Tibial nerve (tissue), 4 donors: ENCODE measurements at regions not wholly inside any gene's neighbourhood (a gene's known extent, or its start where the extent isn't known, plus 50 kb on each side); places are given as distances from the start of the nearest gene placed in this dataset.
"Not testable (repeated sequence)": the region's sequence is repeated elsewhere in the genome, so short reads cannot be mapped to it uniquely, and the experiment has no call there.

ENCODE experiments used
- DNase-seq, 2 donors: peaks; one replicate each; pipeline ENCODE4 v3.0.0-alpha.2; 2019; ENCODE audit warnings: low spot score in 2 of 2
- H3K27ac ChIP-seq, 4 donors: fragments of 200-600 bp; sonication (generic) in 3 of 4; one replicate each; pipeline ENCODE4 v1.5.1; 2017 to 2019; ENCODE audit warnings: mild to moderate bottlenecking in 1 of 4
- H3K27me3 ChIP-seq, 2 donors: fragments of 200-600 bp; sonication (generic) in 1 of 2; one replicate each; pipeline versions ENCODE4 v1.5.1 to v1.6.0; 2017 to 2019
- H3K36me3 ChIP-seq, 3 donors: fragments of 200-600 bp; sonication (generic); one replicate each; pipeline ENCODE4 v1.5.1; 2018 to 2019
- H3K4me1 ChIP-seq, 4 donors: fragments of 200-600 bp; sonication (generic) in 3 of 4; one replicate each; pipeline ENCODE4 v1.5.1; 2017 to 2019
- H3K4me3 ChIP-seq, 4 donors: fragments of 200-600 bp; sonication (generic) in 3 of 4; one replicate each; pipeline ENCODE4 v1.5.1; 2017 to 2019; ENCODE audit warnings: mild to moderate bottlenecking in 1 of 4, moderate library complexity in 1 of 4
- H3K9me3 ChIP-seq, 4 donors: fragments of 200-600 bp; sonication (generic) in 3 of 4; one replicate each; pipeline ENCODE4 v1.5.1; 2017 to 2019
- EP300 ChIP-seq, 2 donors: sonication (generic); formaldehyde crosslinking; IDR thresholded peaks; one replicate each; pipeline ENCODE4 v1.6.1; 2017; ENCODE audit warnings: antibody characterized with exemption in 2 of 2, mild to moderate bottlenecking in 1 of 2
- POLR2A ChIP-seq, 2 donors: fragments of 450-650 bp; IDR thresholded peaks; one replicate each; pipeline ENCODE4 v1.6.1; 2017; ENCODE audit warnings: antibody characterized with exemption in 2 of 2, mild to moderate bottlenecking in 2 of 2, moderate library complexity in 2 of 2
- WGBS, 2 donors: methylation state at CpG; one replicate each; pipeline ENCODE4 v1.1.5; 2018; 5-methylcytosine and 5-hydroxymethylcytosine counted together
- TF ChIP-seq, protein P1 (sequence below), 5 experiments: fragments of 200-600 bp in 3 of 5; fragments of 450-650 bp in 2 of 5; sonication (generic) in 3 of 5; IDR thresholded peaks; one replicate each; pipeline ENCODE4 v1.5.1; 2016 to 2019; ENCODE audit warnings: antibody characterized with exemption in 5 of 5, mild to moderate bottlenecking in 3 of 5, moderate library complexity in 2 of 5

DNA sequence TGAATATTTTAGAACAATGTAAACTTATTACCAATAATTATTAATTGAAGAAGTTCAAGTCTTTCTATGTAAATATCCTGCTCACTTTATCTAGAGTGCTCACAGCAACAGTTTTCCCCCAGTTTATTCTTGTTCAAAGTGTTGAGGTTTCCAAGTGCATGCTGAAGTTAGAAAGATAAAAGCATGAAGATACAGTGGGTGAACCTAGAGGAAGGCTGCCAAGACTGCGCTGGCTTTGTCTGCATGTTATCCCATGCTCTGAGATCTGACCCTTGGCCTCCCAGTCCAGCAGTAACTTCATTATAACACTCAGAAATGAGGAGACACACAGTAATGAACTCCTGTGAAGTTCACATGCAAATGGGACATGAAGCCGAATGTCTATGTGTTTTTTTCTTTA is 76.0 kb upstream of the PIP5K1B start:
- Histone ChIP-seq H3K36me3 (no peaks in the 10 kb centered on the region), H3K9me3 (no peaks in the 10 kb centered on the region), H3K27me3 (no peaks in the 10 kb centered on the region), H3K4me1 (no peaks in the 10 kb centered on the region), H3K27ac (no peak overlapping the region), H3K4me3 (no peak overlapping the region)
- no peak for DNase-seq
- TF ChIP-seq, protein P1, sequence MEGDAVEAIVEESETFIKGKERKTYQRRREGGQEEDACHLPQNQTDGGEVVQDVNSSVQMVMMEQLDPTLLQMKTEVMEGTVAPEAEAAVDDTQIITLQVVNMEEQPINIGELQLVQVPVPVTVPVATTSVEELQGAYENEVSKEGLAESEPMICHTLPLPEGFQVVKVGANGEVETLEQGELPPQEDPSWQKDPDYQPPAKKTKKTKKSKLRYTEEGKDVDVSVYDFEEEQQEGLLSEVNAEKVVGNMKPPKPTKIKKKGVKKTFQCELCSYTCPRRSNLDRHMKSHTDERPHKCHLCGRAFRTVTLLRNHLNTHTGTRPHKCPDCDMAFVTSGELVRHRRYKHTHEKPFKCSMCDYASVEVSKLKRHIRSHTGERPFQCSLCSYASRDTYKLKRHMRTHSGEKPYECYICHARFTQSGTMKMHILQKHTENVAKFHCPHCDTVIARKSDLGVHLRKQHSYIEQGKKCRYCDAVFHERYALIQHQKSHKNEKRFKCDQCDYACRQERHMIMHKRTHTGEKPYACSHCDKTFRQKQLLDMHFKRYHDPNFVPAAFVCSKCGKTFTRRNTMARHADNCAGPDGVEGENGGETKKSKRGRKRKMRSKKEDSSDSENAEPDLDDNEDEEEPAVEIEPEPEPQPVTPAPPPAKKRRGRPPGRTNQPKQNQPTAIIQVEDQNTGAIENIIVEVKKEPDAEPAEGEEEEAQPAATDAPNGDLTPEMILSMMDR (IDR thresholded peaks at IDR 0.05), result no peak
- TF ChIP-seq EP300 (IDR thresholded peaks at IDR 0.05) (no peak), POLR2A (IDR thresholded peaks at IDR 0.05) (no peak)
- 68 to 77% methylated on average over 2 of the region's 2 CpGs for WGBS, 2 donors

DNA sequence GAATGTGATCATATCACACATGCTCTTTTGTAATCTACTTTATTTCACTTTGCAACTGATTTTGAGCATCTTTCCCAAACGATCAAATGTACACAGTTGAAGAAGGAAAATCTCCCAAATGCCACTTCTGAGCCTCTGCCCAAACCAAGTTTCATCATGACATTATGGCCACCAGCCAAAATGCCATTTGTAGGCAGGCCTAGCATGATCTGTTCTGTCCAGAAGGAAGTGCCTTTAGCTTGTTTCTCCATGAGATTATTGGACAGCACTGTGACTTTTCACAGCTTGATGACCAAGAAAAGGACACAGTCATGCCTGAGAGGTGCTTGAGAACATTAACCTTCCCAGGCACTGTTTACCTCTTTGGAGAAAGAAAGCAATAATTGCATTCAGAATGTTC is 73.2 kb upstream of the PIP5K1B start:
- Histone ChIP-seq H3K36me3 (no peaks in the 10 kb centered on the region), H3K9me3 (no peaks in the 10 kb centered on the region), H3K4me1 (no peaks in the 10 kb centered on the region), H3K27me3 (no peaks in the 10 kb centered on the region), H3K27ac (no peak overlapping the region), H3K4me3 (no peak overlapping the region)
- DNase-seq, result no peak
- WGBS, 2 donors, result 68 to 72% methylated on average over 1 of the region's 1 CpG
- TF ChIP-seq, protein P1 (IDR thresholded peaks at IDR 0.05), result no peak
- TF ChIP-seq POLR2A (IDR thresholded peaks at IDR 0.05), result no peak
- no peak for TF ChIP-seq EP300 (IDR thresholded peaks at IDR 0.05)

DNA sequence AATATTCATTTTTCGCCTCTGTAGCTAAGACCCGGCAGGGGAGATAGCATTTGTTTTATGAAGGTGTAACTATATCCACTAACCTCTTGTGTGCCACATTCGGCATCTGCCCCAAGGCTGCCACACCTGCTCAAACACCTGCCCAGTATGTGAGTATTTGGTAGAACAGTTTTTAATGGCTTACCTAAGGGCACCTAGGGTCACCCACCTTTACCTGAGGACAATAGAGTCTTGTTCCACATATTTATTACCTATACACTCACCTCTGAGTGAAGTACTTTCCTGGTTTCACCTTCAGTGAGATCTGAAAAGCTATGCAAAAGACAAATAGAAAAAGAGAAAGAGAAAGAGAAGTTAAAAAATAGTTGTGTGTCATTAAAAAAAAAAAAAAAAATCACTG is 68.0 kb upstream of the PIP5K1B start:
- H3K4me3 ChIP-seq, result no peak overlapping the region
- H3K9me3 ChIP-seq, result no peaks in the 10 kb centered on the region
- no peaks in the 10 kb centered on the region for H3K4me1 ChIP-seq
- 82 to 85% methylated on average over 3 of the region's 3 CpGs for WGBS, 2 donors
- DNase-seq, result no peak
- no peaks in the 10 kb centered on the region for H3K27me3 ChIP-seq
- no peaks in the 10 kb centered on the region for H3K36me3 ChIP-seq
- H3K27ac ChIP-seq, result no peak overlapping the region
- no peak for TF ChIP-seq POLR2A (IDR thresholded peaks at IDR 0.05)
- TF ChIP-seq, protein P1 (IDR thresholded peaks at IDR 0.05), result no peak
- TF ChIP-seq EP300 (IDR thresholded peaks at IDR 0.05), result no peak

DNA sequence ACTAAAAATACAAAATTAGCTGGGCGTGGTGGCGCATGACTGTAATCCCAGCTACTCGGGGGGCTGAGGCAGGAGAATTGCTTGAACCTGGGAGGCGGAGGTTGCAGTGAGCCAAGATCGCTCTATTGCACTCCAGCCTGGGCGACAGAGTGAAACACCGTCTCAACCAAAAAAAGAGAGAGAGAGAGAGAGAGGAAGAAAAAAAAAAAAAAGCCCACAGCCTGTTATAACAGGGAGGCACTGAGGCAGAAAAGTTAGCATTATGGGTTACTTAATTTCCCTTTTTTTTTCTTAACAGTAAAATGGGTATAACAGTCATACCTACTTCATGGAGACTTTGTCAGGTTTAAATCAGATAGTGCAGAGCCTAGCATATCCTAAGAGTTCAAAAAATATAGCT is 65.8 kb upstream of the PIP5K1B start:
- WGBS, 2 donors, result 89 to 91% methylated on average over 7 of the region's 7 CpGs

DNA sequence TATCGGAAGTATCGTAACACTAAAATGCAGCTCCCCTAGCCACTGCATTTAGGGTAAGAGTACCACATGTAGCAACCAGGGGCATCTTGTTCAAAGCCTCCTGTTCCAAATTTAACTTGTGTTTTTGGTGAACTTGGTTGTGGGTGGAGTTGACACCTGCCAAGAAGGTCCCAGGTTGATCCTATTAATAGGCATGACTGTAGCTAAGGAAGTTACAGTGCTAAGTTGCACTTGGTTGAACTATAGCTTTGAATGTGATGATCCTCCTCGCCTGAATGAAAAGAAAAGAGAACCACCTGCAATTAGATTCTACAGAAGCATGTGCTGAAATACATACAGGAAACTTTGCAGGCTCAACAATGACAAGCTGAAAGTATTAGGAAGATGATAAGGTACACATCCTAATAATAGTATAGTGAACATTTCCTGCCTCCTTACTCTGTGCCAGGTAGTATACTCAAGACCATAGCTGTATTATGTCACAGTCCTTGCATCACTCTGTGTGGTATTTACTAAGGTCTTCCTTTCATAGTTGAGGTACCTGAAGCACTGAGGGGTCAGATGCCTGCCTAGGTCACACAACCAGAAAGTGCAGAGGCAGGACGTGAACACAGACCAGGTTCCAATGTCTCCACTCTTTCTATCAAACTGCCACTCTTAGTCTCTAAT is 64.5 kb upstream of the PIP5K1B start:
- Histone ChIP-seq H3K27ac (no peak overlapping the region), H3K4me3 (no peak overlapping the region), H3K27me3 (no peaks in the 10 kb centered on the region), H3K4me1 (no peaks in the 10 kb centered on the region), H3K36me3 (no peaks in the 10 kb centered on the region), H3K9me3 (no peaks in the 10 kb centered on the region)
- TF ChIP-seq POLR2A (IDR thresholded peaks at IDR 0.05) (no peak), EP300 (IDR thresholded peaks at IDR 0.05) (no peak)
- TF ChIP-seq, protein P1 (IDR thresholded peaks at IDR 0.05), result no peak
- DNase-seq, result no peak
- WGBS, 2 donors, result 77 to 87% methylated on average over 4 of the region's 4 CpGs

More for the DNA sequence above, 65.8 kb upstream of the PIP5K1B start:
- not testable (repeated sequence) for H3K36me3 ChIP-seq, H3K27me3 ChIP-seq, H3K27ac ChIP-seq, H3K9me3 ChIP-seq, H3K4me3 ChIP-seq, H3K4me1 ChIP-seq, DNase-seq
